Ishikawa (cell line): ENCODE measurements at regions not wholly inside any gene's neighbourhood (a gene's known extent, or its start where the extent isn't known, plus 50 kb on each side); places are given as distances from the start of the nearest gene placed in this dataset.

Experiments
- EGR1 ChIP-seq: IDR thresholded peaks from 2 replicates; pipeline ENCODE4 v1.6.1; 2012
- FOXM1 ChIP-seq: IDR thresholded peaks from 2 replicates; pipeline ENCODE4 v1.6.1; 2012; ENCODE audit warnings: low read depth, borderline replicate concordance
- REST ChIP-seq: IDR thresholded peaks from 2 replicates; pipeline ENCODE4 v1.6.1; 2012; ENCODE audit warnings: low read depth, mild to moderate bottlenecking

- TF ChIP-seq REST (no peak), EGR1 (no peak), FOXM1 (no peak)
These were observed 976.6 kb upstream of the SEMA6A start for GRCh38 chr5:117551236-117551635.
